Esophagus muscularis mucosa (tissue), 4 donors: ENCODE measurements at regions not wholly inside any gene's neighbourhood (a gene's known extent, or its start where the extent isn't known, plus 50 kb on each side); places are given as distances from the start of the nearest gene placed in this dataset.

ENCODE experiments used
- DNase-seq: peaks from one replicate; pipeline ENCODE4 v3.0.0-alpha.2; 2017; ENCODE audit errors: extremely low spot score
- H3K27ac ChIP-seq, 4 donors: fragments of 200-600 bp; sonication (generic); replicated peaks in 1 of 4; 1 replicate in 3 of 4; 2 replicates in 1 of 4; pipeline ENCODE4 v1.5.1; 2016 to 2019; ENCODE audit warnings: mild to moderate bottlenecking in 1 of 4
- H3K27me3 ChIP-seq, 4 donors: fragments of 200-600 bp; sonication (generic); one replicate each; pipeline versions ENCODE4 v1.5.1 to v1.6.0; 2016 to 2019
- H3K36me3 ChIP-seq, 4 donors: fragments of 200-600 bp; sonication (generic); one replicate each; pipeline ENCODE4 v1.5.1; 2016 to 2019
- H3K4me1 ChIP-seq, 4 donors: fragments of 200-600 bp; sonication (generic); one replicate each; pipeline ENCODE4 v1.5.1; 2016 to 2019
- H3K4me3 ChIP-seq, 4 donors: fragments of 200-600 bp; sonication (generic); 1 replicate in 2 of 4; 2 replicates in 2 of 4; pipeline ENCODE4 v1.5.1; 2016 to 2019; ENCODE audit warnings: mild to moderate bottlenecking in 4 of 4, moderate library complexity in 1 of 4
- H3K9me3 ChIP-seq, 4 donors: fragments of 200-600 bp; sonication (generic); 1 replicate in 3 of 4; 2 replicates in 1 of 4; pipeline ENCODE4 v1.5.1; 2016 to 2019
- CTCF ChIP-seq, 3 experiments: fragments of 200-600 bp in 2 of 3; fragments of 450-650 bp in 1 of 3; sonication (generic) in 2 of 3; IDR thresholded peaks; one replicate each; pipeline ENCODE4 v1.5.1; 2017 to 2019; ENCODE audit warnings: antibody characterized with exemption in 3 of 3, mild to moderate bottlenecking in 2 of 3, moderate library complexity in 1 of 3
- EP300 ChIP-seq: sonication (generic); formaldehyde crosslinking; IDR thresholded peaks from one replicate; pipeline ENCODE4 v1.6.1; 2017; ENCODE audit warnings: antibody characterized with exemption
- POLR2A ChIP-seq: fragments of 450-650 bp; IDR thresholded peaks from one replicate; pipeline ENCODE4 v1.6.1; 2017; ENCODE audit warnings: antibody characterized with exemption, moderate library complexity, mild to moderate bottlenecking, low read depth
- POLR2AphosphoS5 ChIP-seq, 2 donors: sonication (generic); formaldehyde crosslinking; IDR thresholded peaks; one replicate each; pipeline ENCODE4 v1.6.1; 2017; ENCODE audit warnings: antibody characterized with exemption in 2 of 2
- WGBS: methylation state at CpG from one replicate; pipeline ENCODE4 v1.1.5; 2018; 5-methylcytosine and 5-hydroxymethylcytosine counted together
- intact Hi-C: fragments of 100-400 bp; cut with DNase I; formaldehyde crosslinking; loops from one replicate; pipeline ENCODE4 v1.15.1; 2023

- TF ChIP-seq POLR2A (no peak), POLR2AphosphoS5 (IDR thresholded peaks at IDR 0.05) (no peak), CTCF (IDR thresholded peaks at IDR 0.05) (no peak), EP300 (no peak)
- H3K4me3 ChIP-seq, result no peak overlapping the region
- DNase-seq, result no peak
- intact Hi-C loops, result no loop called here
- H3K36me3 ChIP-seq, result no peaks in the 10 kb centered on the region
- 63% methylated on average over 2 of the region's 2 CpGs for WGBS
- H3K9me3 ChIP-seq, result no peaks in the 10 kb centered on the region
- no peaks in the 10 kb centered on the region for H3K27me3 ChIP-seq
- H3K27ac ChIP-seq, result no peak overlapping the region
- H3K4me1 ChIP-seq, result peaks cover 0 to 5% (median 1%) of the 10 kb centered on the region in 4 donors
These were observed 127.1 kb downstream of the NMUR2 start for GRCh38 chr5:152277936-152278335.

GRCh38 chr5:152274224-152274623, 130.9 kb downstream of the NMUR2 start:
- WGBS, result 14% methylated on average over 2 of the region's 2 CpGs
- intact Hi-C loops, result no loop called here
- H3K36me3 ChIP-seq, result no peaks in the 10 kb centered on the region
- no peaks in the 10 kb centered on the region for H3K27me3 ChIP-seq
- TF ChIP-seq EP300, result no peak
- no peak for TF ChIP-seq POLR2AphosphoS5 (IDR thresholded peaks at IDR 0.05)
- no peak for TF ChIP-seq CTCF (IDR thresholded peaks at IDR 0.05)
- no peak for TF ChIP-seq POLR2A
- peaks cover 0 to 7% (median 4%) of the 10 kb centered on the region in 4 donors for H3K4me1 ChIP-seq
- H3K4me3 ChIP-seq, result no peak overlapping the region
- no peaks in the 10 kb centered on the region for H3K9me3 ChIP-seq
- DNase-seq, result no peak
- H3K27ac ChIP-seq, result no peak overlapping the region

GRCh38 chr5:152271420-152271819, 133.7 kb downstream of the NMUR2 start:
- no peak for DNase-seq
- intact Hi-C loops, result no loop called here
- Histone ChIP-seq H3K4me1 (peaks cover 0 to 7% (median 4%) of the 10 kb centered on the region in 4 donors), H3K36me3 (no peaks in the 10 kb centered on the region), H3K27me3 (no peaks in the 10 kb centered on the region), H3K27ac (no peak overlapping the region), H3K4me3 (no peak overlapping the region), H3K9me3 (no peaks in the 10 kb centered on the region)
- 58% methylated on average over 5 of the region's 5 CpGs for WGBS
- no peak for TF ChIP-seq CTCF (IDR thresholded peaks at IDR 0.05)

GRCh38 chr5:152270096-152270495, 135.0 kb downstream of the NMUR2 start:
- TF ChIP-seq CTCF (IDR thresholded peaks at IDR 0.05), result no peak
- TF ChIP-seq POLR2AphosphoS5 (IDR thresholded peaks at IDR 0.05), result no peak
- TF ChIP-seq EP300, result no peak
- no peak for TF ChIP-seq POLR2A
- Histone ChIP-seq H3K4me1 (peaks cover 0 to 7% (median 4%) of the 10 kb centered on the region in 4 donors), H3K36me3 (no peaks in the 10 kb centered on the region), H3K9me3 (no peaks in the 10 kb centered on the region), H3K27ac (no peak overlapping the region), H3K4me3 (no peak overlapping the region), H3K27me3 (no peaks in the 10 kb centered on the region)
- intact Hi-C loops, result no loop called here
- 40% methylated on average over 2 of the region's 2 CpGs for WGBS
- no peak for DNase-seq

- Histone ChIP-seq H3K4me3 (no peak overlapping the region), H3K27ac (no peak overlapping the region), H3K36me3 (no peaks in the 10 kb centered on the region), H3K27me3 (no peaks in the 10 kb centered on the region), H3K9me3 (no peaks in the 10 kb centered on the region), H3K4me1 (peaks cover 0 to 7% (median 4%) of the 10 kb centered on the region in 4 donors)
- intact Hi-C loops, result no loop called here
- 71% methylated on average over 1 of the region's 1 CpG for WGBS
- no peak for TF ChIP-seq POLR2AphosphoS5 (IDR thresholded peaks at IDR 0.05)
- TF ChIP-seq POLR2A, result no peak
- no peak for TF ChIP-seq CTCF (IDR thresholded peaks at IDR 0.05)
- no peak for DNase-seq
These were observed 135.5 kb downstream of the NMUR2 start for GRCh38 chr5:152269533-152269932.
